ENCODE measurements at regions not wholly inside any gene's neighbourhood (a gene's known extent, or its start where the extent isn't known, plus 50 kb on each side); places are given as distances from the start of the nearest gene placed in this dataset.

DNA sequence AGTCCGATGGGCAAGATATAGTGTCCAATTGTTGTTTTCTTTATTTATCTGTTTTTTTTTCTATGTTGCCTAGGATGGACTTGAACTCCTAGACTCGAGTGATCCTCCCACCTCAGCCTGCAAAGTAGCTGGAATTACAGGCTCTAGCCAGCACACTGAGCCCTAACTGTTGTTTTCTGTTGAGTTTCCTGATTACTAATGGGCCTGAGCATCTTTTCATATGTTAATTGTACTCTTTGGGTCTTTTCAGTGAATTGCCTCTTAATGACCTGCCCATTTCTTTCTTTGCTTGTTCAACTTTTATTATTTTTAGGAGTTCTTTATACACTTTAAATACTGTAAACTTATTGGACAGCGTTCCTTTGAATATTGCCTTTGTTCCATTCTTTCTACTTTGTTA, 213.0 kb downstream of the HS3ST3B1 start:
- Histone ChIP-seq H3K27me3 (no peaks in the 10 kb centered on the region), H3K36me3 (replicated peaks; ENCODE audit: insufficient read depth, low read depth) (no peaks in the 10 kb centered on the region), H4K20me1 (ENCODE audit: insufficient read depth, poor library complexity, severe bottlenecking) (no peaks in the 10 kb centered on the region), H3K27ac (no peak overlapping the region), H3K79me2 (no peaks in the 10 kb centered on the region), H3K4me2 (no peak overlapping the region), H3K9me2 (replicated peaks; ENCODE audit: insufficient read depth) (no peaks in the 10 kb centered on the region), H2AFZ (no peak overlapping the region), H3K9me3 (ENCODE audit: low read depth) (no peaks in the 10 kb centered on the region), H3K4me3 (no peak overlapping the region), H3K4me1 (ENCODE audit: insufficient read depth) (no peaks in the 10 kb centered on the region)
- 67% methylated on average over 3 of the region's 3 CpGs for WGBS (ENCODE audit: low lambda C conversion rate, missing lambda C conversion rate)
- DNase-seq (ENCODE audit: low spot score): no peak
- no peak for TF ChIP-seq EZH2phosphoT487 (IDR thresholded peaks at IDR 0.05; ENCODE audit: low read depth, severe bottlenecking, unreplicated experiment)
- TF ChIP-seq, protein P1, sequence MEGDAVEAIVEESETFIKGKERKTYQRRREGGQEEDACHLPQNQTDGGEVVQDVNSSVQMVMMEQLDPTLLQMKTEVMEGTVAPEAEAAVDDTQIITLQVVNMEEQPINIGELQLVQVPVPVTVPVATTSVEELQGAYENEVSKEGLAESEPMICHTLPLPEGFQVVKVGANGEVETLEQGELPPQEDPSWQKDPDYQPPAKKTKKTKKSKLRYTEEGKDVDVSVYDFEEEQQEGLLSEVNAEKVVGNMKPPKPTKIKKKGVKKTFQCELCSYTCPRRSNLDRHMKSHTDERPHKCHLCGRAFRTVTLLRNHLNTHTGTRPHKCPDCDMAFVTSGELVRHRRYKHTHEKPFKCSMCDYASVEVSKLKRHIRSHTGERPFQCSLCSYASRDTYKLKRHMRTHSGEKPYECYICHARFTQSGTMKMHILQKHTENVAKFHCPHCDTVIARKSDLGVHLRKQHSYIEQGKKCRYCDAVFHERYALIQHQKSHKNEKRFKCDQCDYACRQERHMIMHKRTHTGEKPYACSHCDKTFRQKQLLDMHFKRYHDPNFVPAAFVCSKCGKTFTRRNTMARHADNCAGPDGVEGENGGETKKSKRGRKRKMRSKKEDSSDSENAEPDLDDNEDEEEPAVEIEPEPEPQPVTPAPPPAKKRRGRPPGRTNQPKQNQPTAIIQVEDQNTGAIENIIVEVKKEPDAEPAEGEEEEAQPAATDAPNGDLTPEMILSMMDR (IDR thresholded peaks at IDR 0.05; ENCODE audit: poor library complexity): no peak
- TF ChIP-seq EZH2 (IDR thresholded peaks at IDR 0.05; ENCODE audit: borderline replicate concordance): no peak

GRCh38 chr17:14510136-14510535, 209.3 kb downstream of the HS3ST3B1 start:
- Histone ChIP-seq H2AFZ (no peak overlapping the region), H3K4me3 (no peak overlapping the region), H3K27ac (no peak overlapping the region), H3K9me2 (replicated peaks; ENCODE audit: insufficient read depth) (no peaks in the 10 kb centered on the region), H3K27me3 (no peaks in the 10 kb centered on the region), H3K36me3 (replicated peaks; ENCODE audit: insufficient read depth, low read depth) (no peaks in the 10 kb centered on the region), H3K79me2 (no peaks in the 10 kb centered on the region), H3K9me3 (ENCODE audit: low read depth) (no peaks in the 10 kb centered on the region), H3K4me2 (no peak overlapping the region), H4K20me1 (ENCODE audit: insufficient read depth, poor library complexity, severe bottlenecking) (no peaks in the 10 kb centered on the region), H3K4me1 (ENCODE audit: insufficient read depth) (no peaks in the 10 kb centered on the region)
- DNase-seq (ENCODE audit: low spot score): no peak
- WGBS (ENCODE audit: low lambda C conversion rate, missing lambda C conversion rate): 77% methylated on average over 3 of the region's 3 CpGs
- TF ChIP-seq, protein P1 (IDR thresholded peaks at IDR 0.05; ENCODE audit: poor library complexity): no peak
- TF ChIP-seq EZH2 (IDR thresholded peaks at IDR 0.05; ENCODE audit: borderline replicate concordance) (no peak), EZH2phosphoT487 (IDR thresholded peaks at IDR 0.05; ENCODE audit: low read depth, severe bottlenecking, unreplicated experiment) (no peak)

DNA sequence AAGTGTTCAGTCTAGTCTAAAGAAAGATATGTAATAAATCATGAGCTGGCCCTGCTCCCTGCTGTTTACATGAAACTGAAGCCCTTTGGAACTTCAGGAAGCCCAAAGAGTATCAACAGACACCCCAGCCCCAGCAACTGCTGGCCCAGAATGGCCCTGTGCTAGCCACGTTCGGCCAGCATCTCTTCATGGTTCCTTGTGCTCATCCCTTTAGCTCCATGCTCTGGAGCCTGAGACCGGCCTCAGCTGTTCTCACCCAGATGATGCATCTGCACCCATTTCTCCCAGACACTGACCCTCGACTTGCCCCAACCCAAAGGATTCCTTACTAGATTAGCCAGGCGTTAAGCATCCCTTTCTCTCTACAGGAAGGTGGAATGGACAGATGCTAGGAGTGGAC, 207.3 kb downstream of the HS3ST3B1 start:
- 98% methylated on average over 5 of the region's 5 CpGs for WGBS (ENCODE audit: low lambda C conversion rate, missing lambda C conversion rate)
- Histone ChIP-seq H3K27ac (no peak overlapping the region), H3K79me2 (no peaks in the 10 kb centered on the region), H3K9me3 (ENCODE audit: low read depth) (no peaks in the 10 kb centered on the region), H2AFZ (no peak overlapping the region), H3K4me1 (ENCODE audit: insufficient read depth) (no peaks in the 10 kb centered on the region), H3K36me3 (replicated peaks; ENCODE audit: insufficient read depth, low read depth) (no peaks in the 10 kb centered on the region), H3K4me3 (no peak overlapping the region), H4K20me1 (ENCODE audit: insufficient read depth, poor library complexity, severe bottlenecking) (no peaks in the 10 kb centered on the region), H3K4me2 (no peak overlapping the region), H3K27me3 (no peaks in the 10 kb centered on the region), H3K9me2 (replicated peaks; ENCODE audit: insufficient read depth) (no peaks in the 10 kb centered on the region)
- TF ChIP-seq, protein P1 (IDR thresholded peaks at IDR 0.05; ENCODE audit: poor library complexity): no peak
- TF ChIP-seq EZH2phosphoT487 (IDR thresholded peaks at IDR 0.05; ENCODE audit: low read depth, severe bottlenecking, unreplicated experiment): no peak
- TF ChIP-seq EZH2 (IDR thresholded peaks at IDR 0.05; ENCODE audit: borderline replicate concordance): no peak
- DNase-seq (ENCODE audit: low spot score): no peak

DNA sequence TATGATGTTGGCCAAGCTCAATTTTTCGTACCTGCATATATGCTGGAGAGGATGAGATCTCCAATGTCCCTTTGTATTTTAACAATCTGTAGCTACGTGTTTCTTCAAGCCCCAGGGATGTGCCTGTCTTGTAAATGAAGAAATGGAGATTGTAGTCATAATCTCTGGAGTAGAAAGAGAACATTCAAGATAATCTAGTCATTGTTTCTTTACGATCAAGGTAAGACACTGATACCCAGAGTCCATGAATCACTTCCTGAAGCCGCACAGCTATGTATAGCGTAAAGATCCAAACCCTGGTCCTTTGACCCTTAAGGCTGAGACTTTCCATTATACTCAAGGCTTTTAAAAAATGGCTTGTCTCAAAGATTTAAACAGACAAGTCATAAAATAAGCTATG, 205.5 kb downstream of the HS3ST3B1 start:
- TF ChIP-seq, protein P1 (IDR thresholded peaks at IDR 0.05; ENCODE audit: poor library complexity): no peak
- TF ChIP-seq EZH2 (IDR thresholded peaks at IDR 0.05; ENCODE audit: borderline replicate concordance): no peak
- TF ChIP-seq EZH2phosphoT487 (IDR thresholded peaks at IDR 0.05; ENCODE audit: low read depth, severe bottlenecking, unreplicated experiment): no peak
- H3K4me3 ChIP-seq: no peak overlapping the region
- no peaks in the 10 kb centered on the region for H3K4me1 ChIP-seq (ENCODE audit: insufficient read depth)
- no peak overlapping the region for H3K4me2 ChIP-seq
- H3K9me3 ChIP-seq (ENCODE audit: low read depth): no peaks in the 10 kb centered on the region
- no peak for DNase-seq (ENCODE audit: low spot score)
- H3K9me2 ChIP-seq (replicated peaks; ENCODE audit: insufficient read depth): no peaks in the 10 kb centered on the region
- no peaks in the 10 kb centered on the region for H3K79me2 ChIP-seq
- H2AFZ ChIP-seq: no peak overlapping the region
- H3K36me3 ChIP-seq (replicated peaks; ENCODE audit: insufficient read depth, low read depth): no peaks in the 10 kb centered on the region
- no peaks in the 10 kb centered on the region for H4K20me1 ChIP-seq (ENCODE audit: insufficient read depth, poor library complexity, severe bottlenecking)
- H3K27me3 ChIP-seq: no peaks in the 10 kb centered on the region
- WGBS (ENCODE audit: low lambda C conversion rate, missing lambda C conversion rate): 81% methylated on average over 5 of the region's 5 CpGs
- no peak overlapping the region for H3K27ac ChIP-seq

All from hepatocyte (in vitro differentiated cells).